ENCODE measurements at regions not wholly inside any gene's neighbourhood (a gene's known extent, or its start where the extent isn't known, plus 50 kb on each side); places are given as distances from the start of the nearest gene placed in this dataset.

- no peaks in the 10 kb centered on the region for H3K27me3 ChIP-seq (replicated peaks; ENCODE audit: insufficient read depth)
- no peak for TF ChIP-seq POLR2AphosphoS5 (IDR thresholded peaks at IDR 0.05)
- TF ChIP-seq POLR2A (IDR thresholded peaks at IDR 0.05): no peak
- TF ChIP-seq CTCF (IDR thresholded peaks at IDR 0.05): no peak
- WGBS: 52% methylated on average over 2 of the region's 2 CpGs
- no peak overlapping the region for H3K4me3 ChIP-seq
- no peaks in the 10 kb centered on the region for H3K9me3 ChIP-seq
- no peaks in the 10 kb centered on the region for H3K36me3 ChIP-seq
- no peaks in the 10 kb centered on the region for H3K4me1 ChIP-seq (replicated peaks)
- no peak for DNase-seq (ENCODE audit: low spot score)
- intact Hi-C loops (cut with DNase I): no loop called here
- no peak overlapping the region for H3K27ac ChIP-seq
These were observed 89.9 kb upstream of the MYLIP start for GRCh38 chr6:16038938-16039337.

- Histone ChIP-seq H3K36me3 (no peaks in the 10 kb centered on the region), H3K4me3 (no peak overlapping the region), H3K27me3 (replicated peaks; ENCODE audit: insufficient read depth) (no peaks in the 10 kb centered on the region), H3K4me1 (replicated peaks) (no peaks in the 10 kb centered on the region), H3K9me3 (no peaks in the 10 kb centered on the region), H3K27ac (no peak overlapping the region)
- WGBS: 90% methylated on average over 4 of the region's 4 CpGs
- no peak for DNase-seq (ENCODE audit: low spot score)
- intact Hi-C loops (cut with DNase I): no loop called here
- TF ChIP-seq POLR2A (IDR thresholded peaks at IDR 0.05): no peak
- no peak for TF ChIP-seq CTCF (IDR thresholded peaks at IDR 0.05)
- no peak for TF ChIP-seq POLR2AphosphoS5 (IDR thresholded peaks at IDR 0.05)
These were observed 93.3 kb upstream of the MYLIP start for GRCh38 chr6:16035488-16036080.

GRCh38 chr6:16033214-16033613, 95.7 kb upstream of the MYLIP start:
- 46% methylated on average over 3 of the region's 3 CpGs for WGBS
- intact Hi-C loops (cut with DNase I): no loop called here
- H3K9me3 ChIP-seq: no peaks in the 10 kb centered on the region
- H3K4me3 ChIP-seq: no peak overlapping the region
- no peaks in the 10 kb centered on the region for H3K27me3 ChIP-seq (replicated peaks; ENCODE audit: insufficient read depth)
- no peaks in the 10 kb centered on the region for H3K36me3 ChIP-seq
- no peaks in the 10 kb centered on the region for H3K4me1 ChIP-seq (replicated peaks)
- TF ChIP-seq POLR2A (IDR thresholded peaks at IDR 0.05) (no peak), POLR2AphosphoS5 (IDR thresholded peaks at IDR 0.05) (no peak), CTCF (IDR thresholded peaks at IDR 0.05) (no peak)
- DNase-seq (ENCODE audit: low spot score): no peak
- H3K27ac ChIP-seq: no peak overlapping the region

- H3K36me3 ChIP-seq: no peaks in the 10 kb centered on the region
- intact Hi-C loops (cut with DNase I): no loop called here
- no peaks in the 10 kb centered on the region for H3K4me1 ChIP-seq (replicated peaks)
- no peak overlapping the region for H3K27ac ChIP-seq
- no peak for DNase-seq (ENCODE audit: low spot score)
- H3K9me3 ChIP-seq: no peaks in the 10 kb centered on the region
- 75% methylated on average over 6 of the region's 6 CpGs for WGBS
- TF ChIP-seq CTCF (IDR thresholded peaks at IDR 0.05) (no peak), POLR2AphosphoS5 (IDR thresholded peaks at IDR 0.05) (no peak)
- H3K4me3 ChIP-seq: no peak overlapping the region
- no peaks in the 10 kb centered on the region for H3K27me3 ChIP-seq (replicated peaks; ENCODE audit: insufficient read depth)
These were observed 97.5 kb upstream of the MYLIP start for GRCh38 chr6:16031278-16031981.

- Histone ChIP-seq H3K36me3 (no peaks in the 10 kb centered on the region), H3K27ac (no peak overlapping the region), H3K4me1 (replicated peaks) (no peaks in the 10 kb centered on the region), H3K4me3 (no peak overlapping the region), H3K27me3 (replicated peaks; ENCODE audit: insufficient read depth) (no peaks in the 10 kb centered on the region), H3K9me3 (no peaks in the 10 kb centered on the region)
- no peak for TF ChIP-seq POLR2AphosphoS5 (IDR thresholded peaks at IDR 0.05)
- TF ChIP-seq POLR2A (IDR thresholded peaks at IDR 0.05): no peak
- TF ChIP-seq CTCF (IDR thresholded peaks at IDR 0.05): no peak
- DNase-seq (ENCODE audit: low spot score): no peak
- intact Hi-C loops (cut with DNase I): no loop called here
- 88% methylated on average over 3 of the region's 3 CpGs for WGBS
These were observed 99.9 kb upstream of the MYLIP start for GRCh38 chr6:16028966-16029365.

All from prostate gland (tissue), 2 donors.